ENCODE measurements at regions not wholly inside any gene's neighbourhood (a gene's known extent, or its start where the extent isn't known, plus 50 kb on each side); places are given as distances from the start of the nearest gene placed in this dataset.

DNA sequence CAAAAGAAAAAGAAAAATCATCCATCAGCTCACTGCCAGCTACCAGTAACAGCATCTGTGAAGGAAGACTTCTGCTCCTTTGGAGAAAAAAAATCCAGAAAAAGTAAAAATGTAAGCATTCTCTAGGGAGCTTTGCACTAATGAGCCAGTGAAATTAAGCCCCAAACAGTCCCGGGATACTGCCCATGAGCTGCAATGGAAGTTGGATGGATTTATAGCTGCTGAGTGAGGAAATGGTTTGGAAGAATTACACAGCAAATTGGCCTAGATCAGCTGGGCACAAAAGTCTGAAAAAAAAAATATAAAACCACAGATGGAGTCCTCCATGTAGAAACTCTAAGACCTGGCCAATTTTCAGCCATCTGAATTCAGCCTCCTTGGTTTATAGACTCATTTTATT, 462.9 kb upstream of the USP15 start:
- Histone ChIP-seq H3K4me1 (ENCODE audit: insufficient read depth, low read length, poor library complexity, severe bottlenecking) (no peaks in the 10 kb centered on the region), H3K36me3 (ENCODE audit: insufficient read depth, low read length) (no peaks in the 10 kb centered on the region), H3K79me2 (ENCODE audit: insufficient read depth, low read depth, low read length) (no peaks in the 10 kb centered on the region), H3K4me3 (ENCODE audit: low read depth, low read length, poor library complexity, severe bottlenecking) (no peak overlapping the region), H3K4me2 (ENCODE audit: low read length) (no peak overlapping the region), H3K9me3 (ENCODE audit: low read length) (no peaks in the 10 kb centered on the region), H4K20me1 (ENCODE audit: insufficient read depth, low read length) (no peaks in the 10 kb centered on the region), H3K9me2 (ENCODE audit: insufficient read depth, low read length) (no peaks in the 10 kb centered on the region), H3K27ac (ENCODE audit: low read depth, low read length, poor library complexity, severe bottlenecking) (no peak overlapping the region), H2AFZ (ENCODE audit: low read length) (no peak overlapping the region)
- TF ChIP-seq EZH2phosphoT487 (IDR thresholded peaks at IDR 0.05; ENCODE audit: borderline replicate concordance, low read depth, low read length), result no peak
- TF ChIP-seq, protein P1, sequence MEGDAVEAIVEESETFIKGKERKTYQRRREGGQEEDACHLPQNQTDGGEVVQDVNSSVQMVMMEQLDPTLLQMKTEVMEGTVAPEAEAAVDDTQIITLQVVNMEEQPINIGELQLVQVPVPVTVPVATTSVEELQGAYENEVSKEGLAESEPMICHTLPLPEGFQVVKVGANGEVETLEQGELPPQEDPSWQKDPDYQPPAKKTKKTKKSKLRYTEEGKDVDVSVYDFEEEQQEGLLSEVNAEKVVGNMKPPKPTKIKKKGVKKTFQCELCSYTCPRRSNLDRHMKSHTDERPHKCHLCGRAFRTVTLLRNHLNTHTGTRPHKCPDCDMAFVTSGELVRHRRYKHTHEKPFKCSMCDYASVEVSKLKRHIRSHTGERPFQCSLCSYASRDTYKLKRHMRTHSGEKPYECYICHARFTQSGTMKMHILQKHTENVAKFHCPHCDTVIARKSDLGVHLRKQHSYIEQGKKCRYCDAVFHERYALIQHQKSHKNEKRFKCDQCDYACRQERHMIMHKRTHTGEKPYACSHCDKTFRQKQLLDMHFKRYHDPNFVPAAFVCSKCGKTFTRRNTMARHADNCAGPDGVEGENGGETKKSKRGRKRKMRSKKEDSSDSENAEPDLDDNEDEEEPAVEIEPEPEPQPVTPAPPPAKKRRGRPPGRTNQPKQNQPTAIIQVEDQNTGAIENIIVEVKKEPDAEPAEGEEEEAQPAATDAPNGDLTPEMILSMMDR (conservative IDR thresholded peaks at IDR 0.05; ENCODE audit: low read length), result no peak
- POLR2A ChIA-PET, result interaction anchor here (0.6 kb wide), 1 partner anchor 14 kb away, joined by 3 read pairs; no protein-coding TSS in a partner anchor
- CTCF ChIA-PET (ENCODE audit: unreplicated experiment), result no interaction called here
- intact Hi-C loops (cut with micrococcal nuclease; ENCODE audit: unreplicated experiment), result no loop called here
- BruUV-seq (replicated peaks), result no TSS peak
- no peak for DNase-seq (ENCODE audit: low spot score)

DNA sequence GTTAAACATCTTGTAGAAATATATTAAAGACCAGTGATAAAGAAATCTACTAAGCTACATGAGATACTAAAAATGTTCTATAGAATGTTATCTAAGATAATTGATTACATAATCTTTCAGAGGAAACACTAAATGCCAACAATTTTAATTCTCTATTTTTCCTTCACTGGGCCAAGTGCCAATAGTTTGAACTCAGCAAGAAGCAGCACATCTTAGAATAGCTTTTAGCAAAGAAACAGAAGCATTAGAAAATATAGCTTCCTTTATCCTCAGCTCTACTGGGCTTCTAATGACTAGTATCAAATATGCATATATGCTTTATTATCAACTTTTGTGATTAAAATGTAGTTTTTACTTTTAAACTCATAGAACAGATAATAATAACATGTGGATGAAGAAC, 461.4 kb upstream of the USP15 start:
- TF ChIP-seq, protein P1 (conservative IDR thresholded peaks at IDR 0.05; ENCODE audit: low read length), result no peak
- TF ChIP-seq EZH2phosphoT487 (IDR thresholded peaks at IDR 0.05; ENCODE audit: borderline replicate concordance, low read depth, low read length), result no peak
- no peak for DNase-seq (ENCODE audit: low spot score)
- no TSS peak for BruUV-seq (replicated peaks)
- Histone ChIP-seq H4K20me1 (ENCODE audit: insufficient read depth, low read length) (no peaks in the 10 kb centered on the region), H3K4me2 (ENCODE audit: low read length) (no peak overlapping the region), H2AFZ (ENCODE audit: low read length) (no peak overlapping the region), H3K27ac (ENCODE audit: low read depth, low read length, poor library complexity, severe bottlenecking) (no peak overlapping the region), H3K4me1 (ENCODE audit: insufficient read depth, low read length, poor library complexity, severe bottlenecking) (no peaks in the 10 kb centered on the region), H3K9me3 (ENCODE audit: low read length) (no peaks in the 10 kb centered on the region), H3K79me2 (ENCODE audit: insufficient read depth, low read depth, low read length) (no peaks in the 10 kb centered on the region), H3K9me2 (ENCODE audit: insufficient read depth, low read length) (no peaks in the 10 kb centered on the region), H3K4me3 (ENCODE audit: low read depth, low read length, poor library complexity, severe bottlenecking) (no peak overlapping the region), H3K36me3 (ENCODE audit: insufficient read depth, low read length) (no peaks in the 10 kb centered on the region)
- CTCF ChIA-PET (ENCODE audit: unreplicated experiment), result no interaction called here
- intact Hi-C loops (cut with micrococcal nuclease; ENCODE audit: unreplicated experiment), result no loop called here
- POLR2A ChIA-PET, result no interaction called here

DNA sequence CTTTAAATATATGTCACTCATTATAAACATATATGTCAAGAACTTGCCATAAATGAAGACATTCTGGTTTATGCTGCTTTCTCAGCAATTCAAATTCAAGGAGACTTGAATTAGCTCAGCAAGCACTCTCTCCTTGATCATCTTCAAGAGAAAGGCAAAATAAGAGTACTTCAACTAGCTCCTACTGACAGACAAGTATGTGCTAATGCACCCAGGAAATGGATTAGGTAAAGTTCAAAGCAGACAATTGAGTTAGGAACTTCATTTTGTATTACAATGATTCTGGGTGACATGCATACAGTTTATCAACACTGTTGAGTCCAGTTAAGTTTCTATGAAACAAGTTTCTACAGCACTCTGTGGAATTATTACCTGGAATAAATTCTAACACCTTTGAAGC, 455.9 kb upstream of the USP15 start:
- ChIA-PET CTCF (ENCODE audit: unreplicated experiment) (no interaction called here), POLR2A (interaction anchor here (0.5 to 1.8 kb wide), 2 partner anchors 17 to 18 kb away, joined by 3 to 5 read pairs; no protein-coding TSS in a partner anchor)
- H3K9me3 ChIP-seq (ENCODE audit: low read length), result no peaks in the 10 kb centered on the region
- no peak overlapping the region for H3K4me3 ChIP-seq (ENCODE audit: low read depth, low read length, poor library complexity, severe bottlenecking)
- H2AFZ ChIP-seq (ENCODE audit: low read length), result no peak overlapping the region
- intact Hi-C loops (cut with micrococcal nuclease; ENCODE audit: unreplicated experiment), result no loop called here
- no peaks in the 10 kb centered on the region for H3K4me1 ChIP-seq (ENCODE audit: insufficient read depth, low read length, poor library complexity, severe bottlenecking)
- no peaks in the 10 kb centered on the region for H4K20me1 ChIP-seq (ENCODE audit: insufficient read depth, low read length)
- no peak for DNase-seq (ENCODE audit: low spot score)
- H3K36me3 ChIP-seq (ENCODE audit: insufficient read depth, low read length), result no peaks in the 10 kb centered on the region
- no peak overlapping the region for H3K27ac ChIP-seq (ENCODE audit: low read depth, low read length, poor library complexity, severe bottlenecking)
- no TSS peak for BruUV-seq (replicated peaks)
- TF ChIP-seq, protein P1 (conservative IDR thresholded peaks at IDR 0.05; ENCODE audit: low read length), result no peak
- TF ChIP-seq EZH2phosphoT487 (IDR thresholded peaks at IDR 0.05; ENCODE audit: borderline replicate concordance, low read depth, low read length), result no peak
- H3K9me2 ChIP-seq (ENCODE audit: insufficient read depth, low read length), result no peaks in the 10 kb centered on the region
- no peak overlapping the region for H3K4me2 ChIP-seq (ENCODE audit: low read length)
- H3K79me2 ChIP-seq (ENCODE audit: insufficient read depth, low read depth, low read length), result no peaks in the 10 kb centered on the region

All from OCI-LY7 (cell line).